H9 (cell line): ENCODE measurements at regions not wholly inside any gene's neighbourhood (a gene's known extent, or its start where the extent isn't known, plus 50 kb on each side); places are given as distances from the start of the nearest gene placed in this dataset.

Experiments
- DNase-seq: peaks from one replicate; pipeline ENCODE4 v3.0.0-alpha.2; 2017
- H2AFZ ChIP-seq: one replicate; pipeline ENCODE4 v1.6.1; 2013; ENCODE audit warnings: mild to moderate bottlenecking, low read length, control low read depth, moderate library complexity
- H2AK5ac ChIP-seq: 2 replicates; pipeline ENCODE4 v1.6.1; 2013; ENCODE audit warnings: low read length, control low read depth, mixed read lengths; ENCODE audit not compliant: insufficient read length
- H2BK120ac ChIP-seq: one replicate; pipeline ENCODE4 v1.6.1; 2013; ENCODE audit warnings: low read depth, mild to moderate bottlenecking, low read length, control low read depth, inconsistent platforms; ENCODE audit not compliant: poor library complexity, severe bottlenecking
- H2BK12ac ChIP-seq: 2 replicates; pipeline ENCODE4 v1.6.1; 2013; ENCODE audit warnings: low read length, control low read depth, mixed read lengths, low read depth; ENCODE audit not compliant: insufficient read length
- H2BK15ac ChIP-seq: 2 replicates; pipeline ENCODE4 v1.6.1; 2013; ENCODE audit warnings: low read depth, low read length, control low read depth
- H2BK20ac ChIP-seq: one replicate; pipeline ENCODE4 v1.6.1; 2013; ENCODE audit warnings: low read depth, mild to moderate bottlenecking, low read length, control low read depth, inconsistent platforms; ENCODE audit not compliant: poor library complexity, severe bottlenecking
- H2BK5ac ChIP-seq: 2 replicates; pipeline ENCODE4 v1.6.1; 2013; ENCODE audit warnings: low read length, control low read depth, mixed read lengths; ENCODE audit not compliant: insufficient read length
- H3K14ac ChIP-seq: 2 replicates; pipeline ENCODE4 v1.6.1; 2013; ENCODE audit warnings: low read length, control low read depth; ENCODE audit not compliant: insufficient read depth
- H3K18ac ChIP-seq: 2 replicates; pipeline ENCODE4 v1.6.1; 2013; ENCODE audit warnings: low read depth, mild to moderate bottlenecking, mixed read lengths, low read length, control low read depth; ENCODE audit not compliant: insufficient read length
- H3K23ac ChIP-seq: 2 replicates; pipeline ENCODE4 v1.6.1; 2013; ENCODE audit warnings: low read length, control low read depth, mixed read lengths, low read depth; ENCODE audit not compliant: insufficient read length
- H3K23me2 ChIP-seq: 2 replicates; pipeline ENCODE4 v1.6.1; 2013; ENCODE audit warnings: low read depth, mild to moderate bottlenecking, mixed read lengths, low read length, control low read depth; ENCODE audit not compliant: insufficient read length, poor library complexity, severe bottlenecking
- H3K27ac ChIP-seq: 2 replicates; pipeline ENCODE4 v1.5.1; 2013; ENCODE audit warnings: low read length, control low read depth, mixed read lengths, low read depth; ENCODE audit not compliant: insufficient read length
- H3K27me3 ChIP-seq: 2 replicates; pipeline ENCODE4 v1.6.1; 2013; ENCODE audit warnings: low read length, control low read depth, inconsistent platforms; ENCODE audit not compliant: insufficient read depth
- H3K4ac ChIP-seq: 2 replicates; pipeline ENCODE4 v1.6.1; 2013; ENCODE audit warnings: low read depth, mild to moderate bottlenecking, control low read depth, inconsistent platforms, low read length, moderate library complexity
- H3K4me1 ChIP-seq: 2 replicates; pipeline ENCODE4 v1.6.1; 2013; ENCODE audit warnings: low read length, control low read depth, inconsistent platforms; ENCODE audit not compliant: insufficient read depth
- H3K4me2 ChIP-seq: 2 replicates; pipeline ENCODE4 v1.6.1; 2013; ENCODE audit warnings: low read length, control low read depth, mixed read lengths; ENCODE audit not compliant: insufficient read length, insufficient read depth
- H3K56ac ChIP-seq: 2 replicates; pipeline ENCODE4 v1.6.1; 2013; ENCODE audit warnings: low read depth, mild to moderate bottlenecking, mixed read lengths, low read length, control low read depth; ENCODE audit not compliant: insufficient read length
- H3K79me1 ChIP-seq: 2 replicates; pipeline ENCODE4 v1.6.1; 2013; ENCODE audit warnings: low read depth, mild to moderate bottlenecking, moderate library complexity, low read length, control low read depth, inconsistent platforms; ENCODE audit not compliant: insufficient read depth, poor library complexity, severe bottlenecking
- H3K79me2 ChIP-seq: 2 replicates; pipeline ENCODE4 v1.6.1; 2013; ENCODE audit warnings: low read length, control low read depth, inconsistent platforms; ENCODE audit not compliant: insufficient read depth
- H3K9ac ChIP-seq: 2 replicates; pipeline ENCODE4 v1.6.1; 2013; ENCODE audit warnings: low read length, control low read depth, mixed read lengths; ENCODE audit not compliant: insufficient read length; ENCODE audit errors: extremely low read depth
- H3K9me3 ChIP-seq: one replicate; pipeline ENCODE4 v1.6.1; 2013; ENCODE audit warnings: low read depth, low read length, inconsistent platforms; ENCODE audit not compliant: control insufficient read depth
- H3T11ph ChIP-seq: one replicate; pipeline ENCODE4 v1.6.1; 2013; ENCODE audit warnings: mild to moderate bottlenecking, low read length, control low read depth, inconsistent platforms
- H4K20me1 ChIP-seq: one replicate; pipeline ENCODE4 v1.6.1; 2013; ENCODE audit not compliant: control insufficient read depth, insufficient read length, insufficient read depth
- H4K5ac ChIP-seq: 2 replicates; pipeline ENCODE4 v1.6.1; 2013; ENCODE audit warnings: low read depth, mild to moderate bottlenecking, mixed read lengths, low read length, control low read depth; ENCODE audit not compliant: insufficient read length
- H4K8ac ChIP-seq: replicated peaks from 2 replicates; pipeline ENCODE4 v1.6.1; 2013; ENCODE audit warnings: low read length, control low read depth, mixed read lengths, low read depth; ENCODE audit not compliant: insufficient read length
- H4K91ac ChIP-seq: 2 replicates; pipeline ENCODE4 v1.6.1; 2013; ENCODE audit warnings: low read depth, mild to moderate bottlenecking, moderate library complexity, mixed read lengths, low read length, control low read depth; ENCODE audit not compliant: insufficient read length
- H3K27ac Mint-ChIP-seq, 3 experiments: 2 replicates in 2 of 3; 3 replicates in 1 of 3; pipeline ENCODE4 v1.8.0; 2020 to 2021; ENCODE audit warnings: mixed read lengths in 3 of 3, mild to moderate bottlenecking in 1 of 3, moderate library complexity in 1 of 3
- H3K27me3 Mint-ChIP-seq: 2 replicates; pipeline ENCODE4 v1.8.0; 2021; ENCODE audit warnings: low read depth, mild to moderate bottlenecking, moderate library complexity, mixed read lengths
- H3K36me3 Mint-ChIP-seq, 3 experiments: 2 replicates in 2 of 3; 3 replicates in 1 of 3; pipeline ENCODE4 v1.8.0; 2020 to 2021; ENCODE audit warnings: low read depth in 3 of 3, mixed read lengths in 3 of 3; ENCODE audit not compliant: insufficient read depth in 1 of 3
- H3K4me1 Mint-ChIP-seq, 2 experiments: 2 replicates each; pipeline ENCODE4 v1.8.0; 2020; ENCODE audit warnings: mixed read lengths in 2 of 2
- H3K4me3 Mint-ChIP-seq, 2 experiments: 2 replicates in 1 of 2; 3 replicates in 1 of 2; pipeline ENCODE4 v1.8.0; 2020 to 2021; ENCODE audit warnings: mild to moderate bottlenecking in 2 of 2, mixed read lengths in 2 of 2, moderate library complexity in 1 of 2
- H3K9me3 Mint-ChIP-seq, 2 experiments: 2 replicates in 1 of 2; 3 replicates in 1 of 2; pipeline ENCODE4 v1.8.0; 2020; ENCODE audit warnings: mild to moderate bottlenecking in 2 of 2, mixed read lengths in 2 of 2, moderate library complexity in 1 of 2
- WGBS: extraction: QIAGEN DNeasy Blood & Tissue Kit; methylation state at CpG from one replicate; pipeline ENCODE4 v1.1.7; 2013; ENCODE audit warnings: missing lambda C conversion rate, low lambda C conversion rate, mixed read lengths; ENCODE audit not compliant: insufficient read length; ENCODE audit errors: extremely low coverage; 5-methylcytosine and 5-hydroxymethylcytosine counted together
- TF ChIP-seq, protein P1 (sequence below): fragments of 200-600 bp; sonication (generic); conservative IDR thresholded peaks from 3 replicates; pipeline ENCODE4 v1.8.0; 2021; ENCODE audit warnings: antibody characterized with exemption, mild to moderate bottlenecking

DNA sequence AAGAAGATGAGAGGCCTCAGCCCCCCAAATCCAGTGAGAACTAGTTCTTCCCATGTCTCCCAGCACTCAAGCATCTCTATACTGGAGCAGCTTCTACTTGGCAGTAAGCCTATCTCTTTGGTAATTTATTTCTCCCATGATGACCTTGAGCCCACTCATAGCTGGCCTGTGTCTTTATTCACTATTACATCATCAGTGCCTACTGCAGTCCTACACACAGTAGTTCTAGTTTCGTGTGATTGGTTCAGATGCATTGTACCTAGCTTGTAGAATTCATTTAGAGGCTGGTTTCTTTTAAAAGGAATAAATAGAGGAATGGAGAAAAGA, 255.6 kb upstream of the ZFP64 start:
- Mint-ChIP-seq H3K27me3 (no peaks in the 10 kb centered on the region), H3K4me1 (no peaks in the 10 kb centered on the region), H3K27ac (no peak overlapping the region), H3K36me3 (no peaks in the 10 kb centered on the region), H3K9me3 (no peaks in the 10 kb centered on the region), H3K4me3 (no peak overlapping the region)
- DNase-seq = no peak
- H4K5ac ChIP-seq = no peak overlapping the region
- H3K23me2 ChIP-seq = no peaks in the 10 kb centered on the region
- no peak overlapping the region for H3K23ac ChIP-seq
- H2BK12ac ChIP-seq = no peak overlapping the region
- H3K4ac ChIP-seq = no peak overlapping the region
- no peaks in the 10 kb centered on the region for H3K27me3 ChIP-seq
- H2BK5ac ChIP-seq = no peak overlapping the region
- H3K4me2 ChIP-seq = no peak overlapping the region
- H4K8ac ChIP-seq = no peak overlapping the region
- no peak overlapping the region for H3T11ph ChIP-seq
- H4K91ac ChIP-seq = no peak overlapping the region
- TF ChIP-seq, protein P1, sequence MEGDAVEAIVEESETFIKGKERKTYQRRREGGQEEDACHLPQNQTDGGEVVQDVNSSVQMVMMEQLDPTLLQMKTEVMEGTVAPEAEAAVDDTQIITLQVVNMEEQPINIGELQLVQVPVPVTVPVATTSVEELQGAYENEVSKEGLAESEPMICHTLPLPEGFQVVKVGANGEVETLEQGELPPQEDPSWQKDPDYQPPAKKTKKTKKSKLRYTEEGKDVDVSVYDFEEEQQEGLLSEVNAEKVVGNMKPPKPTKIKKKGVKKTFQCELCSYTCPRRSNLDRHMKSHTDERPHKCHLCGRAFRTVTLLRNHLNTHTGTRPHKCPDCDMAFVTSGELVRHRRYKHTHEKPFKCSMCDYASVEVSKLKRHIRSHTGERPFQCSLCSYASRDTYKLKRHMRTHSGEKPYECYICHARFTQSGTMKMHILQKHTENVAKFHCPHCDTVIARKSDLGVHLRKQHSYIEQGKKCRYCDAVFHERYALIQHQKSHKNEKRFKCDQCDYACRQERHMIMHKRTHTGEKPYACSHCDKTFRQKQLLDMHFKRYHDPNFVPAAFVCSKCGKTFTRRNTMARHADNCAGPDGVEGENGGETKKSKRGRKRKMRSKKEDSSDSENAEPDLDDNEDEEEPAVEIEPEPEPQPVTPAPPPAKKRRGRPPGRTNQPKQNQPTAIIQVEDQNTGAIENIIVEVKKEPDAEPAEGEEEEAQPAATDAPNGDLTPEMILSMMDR = no peak
- H2BK120ac ChIP-seq = no peak overlapping the region
- H3K79me1 ChIP-seq = no peaks in the 10 kb centered on the region
- H2AFZ ChIP-seq = no peak overlapping the region
- H4K20me1 ChIP-seq = no peaks in the 10 kb centered on the region
- H3K14ac ChIP-seq = no peak overlapping the region
- no peaks in the 10 kb centered on the region for H3K9me3 ChIP-seq
- H3K18ac ChIP-seq = no peak overlapping the region
- WGBS = no CpG with 5 or more reads among the region's 1 CpG
- H3K79me2 ChIP-seq = no peaks in the 10 kb centered on the region
- H2BK15ac ChIP-seq = no peak overlapping the region
- H2AK5ac ChIP-seq = no peak overlapping the region
- H3K4me1 ChIP-seq = no peaks in the 10 kb centered on the region
- no peak overlapping the region for H3K27ac ChIP-seq
- no peak overlapping the region for H2BK20ac ChIP-seq
- H3K56ac ChIP-seq = no peak overlapping the region
- H3K9ac ChIP-seq = no peak overlapping the region
